ENCODE measurements at regions not wholly inside any gene's neighbourhood (a gene's known extent, or its start where the extent isn't known, plus 50 kb on each side); places are given as distances from the start of the nearest gene placed in this dataset.
"Not testable (repeated sequence)": the region's sequence is repeated elsewhere in the genome, so short reads cannot be mapped to it uniquely, and the experiment has no call there.

GRCh38 chr12:8282181-8282580 lies 54.8 kb upstream of the FAM90A1 start:
- H3K79me2 ChIP-seq (ENCODE audit: control insufficient read depth, insufficient read depth, low read length); BruUV-seq (replicated peaks); H3K27ac ChIP-seq (ENCODE audit: insufficient read depth, low read depth, low read length); DNase-seq (ENCODE audit: low read depth, low spot score); H3K9me3 ChIP-seq (replicated peaks; ENCODE audit: control insufficient read depth, insufficient read depth, low read length); dilution Hi-C loops (cut with MboI; ENCODE audit: extremely low pct_ligation_motif_present, low sequenced_read_pairs); POLR2A ChIA-PET; CTCF ChIA-PET; FAIRE-seq; intact Hi-C loops (cut with micrococcal nuclease); H2AFZ ChIP-seq (ENCODE audit: low read depth, low read length); H4K20me1 ChIP-seq (replicated peaks; ENCODE audit: control insufficient read depth, extremely low read depth, insufficient read depth, low read length); H3K4me1 ChIP-seq (ENCODE audit: control insufficient read depth, extremely low read depth, insufficient read depth, low read length); H3K9ac ChIP-seq (replicated peaks; ENCODE audit: extremely low read depth, insufficient read depth, low read length); H3K27me3 ChIP-seq (ENCODE audit: control insufficient read depth in 2 of 2, insufficient read depth in 2 of 2, low read length in 2 of 2); H3K9me1 ChIP-seq (replicated peaks; ENCODE audit: control insufficient read depth, extremely low read depth, insufficient read depth, low read length); H3K4me3 ChIP-seq (replicated peaks in 1 of 3; ENCODE audit: insufficient read depth in 1 of 3, low read depth in 1 of 3, low read length in 3 of 3); H3K4me2 ChIP-seq (ENCODE audit: insufficient read depth, low read length); H3K36me3 ChIP-seq (ENCODE audit: control insufficient read depth in 2 of 2, extremely low read depth in 1 of 2, insufficient read depth in 2 of 2, low read length in 2 of 2): not testable (repeated sequence)

GRCh38 chr12:8285681-8286080 lies 58.3 kb upstream of the FAM90A1 start:
- POLR2A ChIA-PET = not testable (repeated sequence)

GRCh38 chr12:8291764-8292163 lies 64.3 kb upstream of the FAM90A1 start:
- FAIRE-seq; H3K4me1 ChIP-seq (ENCODE audit: control insufficient read depth, extremely low read depth, insufficient read depth, low read length); H3K9me3 ChIP-seq (replicated peaks; ENCODE audit: control insufficient read depth, insufficient read depth, low read length); DNase-seq (ENCODE audit: low read depth, low spot score); dilution Hi-C loops (cut with MboI; ENCODE audit: extremely low pct_ligation_motif_present, low sequenced_read_pairs); H3K9me1 ChIP-seq (replicated peaks; ENCODE audit: control insufficient read depth, extremely low read depth, insufficient read depth, low read length); H3K4me2 ChIP-seq (ENCODE audit: insufficient read depth, low read length); H3K4me3 ChIP-seq (replicated peaks in 1 of 3; ENCODE audit: insufficient read depth in 1 of 3, low read depth in 1 of 3, low read length in 3 of 3); H3K27ac ChIP-seq (ENCODE audit: insufficient read depth, low read depth, low read length); intact Hi-C loops (cut with micrococcal nuclease); H3K9ac ChIP-seq (replicated peaks; ENCODE audit: extremely low read depth, insufficient read depth, low read length); BruUV-seq (replicated peaks); H3K36me3 ChIP-seq (ENCODE audit: control insufficient read depth in 2 of 2, extremely low read depth in 1 of 2, insufficient read depth in 2 of 2, low read length in 2 of 2); H3K27me3 ChIP-seq (ENCODE audit: control insufficient read depth in 2 of 2, insufficient read depth in 2 of 2, low read length in 2 of 2); POLR2A ChIA-PET; CTCF ChIA-PET; H2AFZ ChIP-seq (ENCODE audit: low read depth, low read length); H3K79me2 ChIP-seq (ENCODE audit: control insufficient read depth, insufficient read depth, low read length); H4K20me1 ChIP-seq (replicated peaks; ENCODE audit: control insufficient read depth, extremely low read depth, insufficient read depth, low read length): not testable (repeated sequence)

More at GRCh38 chr12:8285681-8286080, 58.3 kb upstream of the FAM90A1 start:
- H3K4me1 ChIP-seq (ENCODE audit: control insufficient read depth, extremely low read depth, insufficient read depth, low read length); H3K79me2 ChIP-seq (ENCODE audit: control insufficient read depth, insufficient read depth, low read length); CTCF ChIA-PET; H3K4me3 ChIP-seq (replicated peaks in 1 of 3; ENCODE audit: insufficient read depth in 1 of 3, low read depth in 1 of 3, low read length in 3 of 3); H3K27me3 ChIP-seq (ENCODE audit: control insufficient read depth in 2 of 2, insufficient read depth in 2 of 2, low read length in 2 of 2); BruUV-seq (replicated peaks); dilution Hi-C loops (cut with MboI; ENCODE audit: extremely low pct_ligation_motif_present, low sequenced_read_pairs); H4K20me1 ChIP-seq (replicated peaks; ENCODE audit: control insufficient read depth, extremely low read depth, insufficient read depth, low read length); H2AFZ ChIP-seq (ENCODE audit: low read depth, low read length); FAIRE-seq; H3K9me3 ChIP-seq (replicated peaks; ENCODE audit: control insufficient read depth, insufficient read depth, low read length); H3K9ac ChIP-seq (replicated peaks; ENCODE audit: extremely low read depth, insufficient read depth, low read length); H3K4me2 ChIP-seq (ENCODE audit: insufficient read depth, low read length); H3K27ac ChIP-seq (ENCODE audit: insufficient read depth, low read depth, low read length); H3K36me3 ChIP-seq (ENCODE audit: control insufficient read depth in 2 of 2, extremely low read depth in 1 of 2, insufficient read depth in 2 of 2, low read length in 2 of 2); H3K9me1 ChIP-seq (replicated peaks; ENCODE audit: control insufficient read depth, extremely low read depth, insufficient read depth, low read length); DNase-seq (ENCODE audit: low read depth, low spot score); intact Hi-C loops (cut with micrococcal nuclease): not testable (repeated sequence)

- H3K36me3 ChIP-seq (ENCODE audit: control insufficient read depth in 2 of 2, extremely low read depth in 1 of 2, insufficient read depth in 2 of 2, low read length in 2 of 2); H3K4me2 ChIP-seq (ENCODE audit: insufficient read depth, low read length); intact Hi-C loops (cut with micrococcal nuclease); POLR2A ChIA-PET; H3K27ac ChIP-seq (ENCODE audit: insufficient read depth, low read depth, low read length); CTCF ChIA-PET; H3K9me3 ChIP-seq (replicated peaks; ENCODE audit: control insufficient read depth, insufficient read depth, low read length); H3K4me1 ChIP-seq (ENCODE audit: control insufficient read depth, extremely low read depth, insufficient read depth, low read length); H3K27me3 ChIP-seq (ENCODE audit: control insufficient read depth in 2 of 2, insufficient read depth in 2 of 2, low read length in 2 of 2); H3K9ac ChIP-seq (replicated peaks; ENCODE audit: extremely low read depth, insufficient read depth, low read length); dilution Hi-C loops (cut with MboI; ENCODE audit: extremely low pct_ligation_motif_present, low sequenced_read_pairs); DNase-seq (ENCODE audit: low read depth, low spot score); FAIRE-seq; H3K4me3 ChIP-seq (replicated peaks in 1 of 3; ENCODE audit: insufficient read depth in 1 of 3, low read depth in 1 of 3, low read length in 3 of 3); BruUV-seq (replicated peaks); H4K20me1 ChIP-seq (replicated peaks; ENCODE audit: control insufficient read depth, extremely low read depth, insufficient read depth, low read length); H2AFZ ChIP-seq (ENCODE audit: low read depth, low read length); H3K9me1 ChIP-seq (replicated peaks; ENCODE audit: control insufficient read depth, extremely low read depth, insufficient read depth, low read length); H3K79me2 ChIP-seq (ENCODE audit: control insufficient read depth, insufficient read depth, low read length): not testable (repeated sequence)
These were observed 67.2 kb upstream of the FAM90A1 start for GRCh38 chr12:8294662-8295061.

Data from endothelial cell of umbilical vein (primary cell).